GM12878 (cell line): ENCODE measurements at regions not wholly inside any gene's neighbourhood (a gene's known extent, or its start where the extent isn't known, plus 50 kb on each side); places are given as distances from the start of the nearest gene placed in this dataset.

Experiments
- EZH2 ChIP-seq: IDR thresholded peaks from 2 replicates; pipeline ENCODE4 v1.6.1; 2012; ENCODE audit warnings: low read depth, mild to moderate bottlenecking, control low read depth, inconsistent platforms, low read length, borderline replicate concordance; ENCODE audit not compliant: control insufficient read depth
- MAX ChIP-seq: IDR thresholded peaks from 2 replicates; pipeline ENCODE4 v1.6.1; 2012; ENCODE audit warnings: low read depth, low read length, improper control_type of control experiment
- MEF2A ChIP-seq: IDR thresholded peaks from 2 replicates; pipeline ENCODE4 v1.6.1; 2011; ENCODE audit warnings: low read depth, mild to moderate bottlenecking, low read length, moderate library complexity; ENCODE audit not compliant: insufficient read depth
- SP1 ChIP-seq: IDR thresholded peaks from one replicate; pipeline ENCODE4 v1.6.1; 2011; ENCODE audit warnings: low read depth, low read length
- TCF7 ChIP-seq: IDR thresholded peaks from 2 replicates; pipeline ENCODE4 v1.6.1; 2014; ENCODE audit warnings: antibody characterized with exemption, borderline replicate concordance
- USF2 ChIP-seq: IDR thresholded peaks from 2 replicates; pipeline ENCODE4 v1.6.1; 2011; ENCODE audit warnings: low read depth, low read length, improper control_type of control experiment, borderline replicate concordance
- ZNF384 ChIP-seq: IDR thresholded peaks from 2 replicates; pipeline ENCODE4 v1.6.1; 2012; ENCODE audit warnings: low read depth, mild to moderate bottlenecking, low read length, improper control_type of control experiment, borderline replicate concordance
- TF ChIP-seq, protein P1 (sequence below), 3 experiments: IDR thresholded peaks in 2 of 3; conservative IDR thresholded peaks in 1 of 3; 2 replicates each; pipeline ENCODE4 v1.5.1; 2011; ENCODE audit warnings: low read depth in 3 of 3, low read length in 3 of 3, mild to moderate bottlenecking in 3 of 3, control low read depth in 2 of 3, moderate library complexity in 2 of 3, inconsistent platforms in 1 of 3, mixed read lengths in 1 of 3; ENCODE audit not compliant: control insufficient read depth in 2 of 3, insufficient read depth in 1 of 3; ENCODE audit errors: extremely low read depth in 1 of 3

DNA sequence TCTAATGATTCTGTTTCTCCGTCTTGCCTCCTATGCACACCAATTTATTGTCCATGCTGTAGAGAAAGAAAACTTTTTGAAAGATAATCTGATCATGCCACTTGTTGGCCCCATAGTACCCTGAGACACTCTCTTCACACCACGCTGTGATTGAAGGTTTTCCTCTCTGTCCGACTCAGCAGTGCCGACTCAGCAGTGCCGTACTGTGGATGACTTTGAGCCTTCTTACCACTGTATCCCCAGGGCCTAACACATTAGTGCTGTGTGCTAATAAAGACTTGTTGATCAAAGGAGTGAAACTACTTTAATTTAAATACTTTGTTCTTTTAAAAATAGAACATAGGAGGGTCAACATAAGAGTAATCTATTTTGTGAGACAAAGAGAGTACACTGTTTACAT lies 429.6 kb downstream of the KLF12 start:
- TF ChIP-seq, protein P1, sequence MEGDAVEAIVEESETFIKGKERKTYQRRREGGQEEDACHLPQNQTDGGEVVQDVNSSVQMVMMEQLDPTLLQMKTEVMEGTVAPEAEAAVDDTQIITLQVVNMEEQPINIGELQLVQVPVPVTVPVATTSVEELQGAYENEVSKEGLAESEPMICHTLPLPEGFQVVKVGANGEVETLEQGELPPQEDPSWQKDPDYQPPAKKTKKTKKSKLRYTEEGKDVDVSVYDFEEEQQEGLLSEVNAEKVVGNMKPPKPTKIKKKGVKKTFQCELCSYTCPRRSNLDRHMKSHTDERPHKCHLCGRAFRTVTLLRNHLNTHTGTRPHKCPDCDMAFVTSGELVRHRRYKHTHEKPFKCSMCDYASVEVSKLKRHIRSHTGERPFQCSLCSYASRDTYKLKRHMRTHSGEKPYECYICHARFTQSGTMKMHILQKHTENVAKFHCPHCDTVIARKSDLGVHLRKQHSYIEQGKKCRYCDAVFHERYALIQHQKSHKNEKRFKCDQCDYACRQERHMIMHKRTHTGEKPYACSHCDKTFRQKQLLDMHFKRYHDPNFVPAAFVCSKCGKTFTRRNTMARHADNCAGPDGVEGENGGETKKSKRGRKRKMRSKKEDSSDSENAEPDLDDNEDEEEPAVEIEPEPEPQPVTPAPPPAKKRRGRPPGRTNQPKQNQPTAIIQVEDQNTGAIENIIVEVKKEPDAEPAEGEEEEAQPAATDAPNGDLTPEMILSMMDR (IDR thresholded peaks at IDR 0.05 in 2 of 3, conservative IDR thresholded peaks at IDR 0.05 in 1 of 3; ENCODE audit: control insufficient read depth in 2 of 3, extremely low read depth in 1 of 3, insufficient read depth in 1 of 3, low read depth in 3 of 3, low read length in 3 of 3): no peak
- TF ChIP-seq TCF7 (no peak), MEF2A (no peak), USF2 (no peak), MAX (no peak), ZNF384 (no peak), SP1 (no peak), EZH2 (no peak)
